NOMO-1 treated with DMSO at 0.1 percent for 48 hours (cell line): ENCODE measurements at regions not wholly inside any gene's neighbourhood (a gene's known extent, or its start where the extent isn't known, plus 50 kb on each side); places are given as distances from the start of the nearest gene placed in this dataset.

Source experiments
- DNase-seq: peaks from one replicate; lab custom pipeline; 2025; ENCODE audit not compliant: unreplicated experiment; lab: John Stamatoyannopoulos, UW

GRCh38 chr4:43918377-43918776 lies 530.2 kb downstream of the KCTD8 start:
- no peak for DNase-seq

- no peak for DNase-seq
Measured at GRCh38 chr4:43932448-43932847, 516.2 kb downstream of the KCTD8 start.

- no peak for DNase-seq
Measured at GRCh38 chr4:43943998-43944397, 504.6 kb downstream of the KCTD8 start.

DNA sequence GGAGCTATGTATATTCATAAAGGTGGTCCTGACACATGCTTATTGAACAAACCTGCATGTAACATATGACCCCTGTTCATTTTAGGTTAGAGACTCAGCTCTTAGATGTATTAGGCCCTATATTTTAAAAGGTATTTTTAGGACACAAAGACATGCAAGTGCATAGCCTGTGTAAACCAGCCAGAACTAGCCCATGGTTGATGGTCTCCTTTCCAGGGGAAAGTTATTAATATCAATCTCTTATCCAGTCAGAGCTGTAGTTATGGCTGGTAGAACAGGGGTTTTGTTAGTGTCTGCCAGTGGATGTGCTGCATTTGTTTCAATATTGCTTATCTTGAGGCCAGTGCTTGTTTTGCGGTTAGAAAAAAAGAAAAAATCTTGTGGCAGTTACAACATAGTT lies 488.6 kb downstream of the KCTD8 start:
- DNase-seq: no peak

DNA sequence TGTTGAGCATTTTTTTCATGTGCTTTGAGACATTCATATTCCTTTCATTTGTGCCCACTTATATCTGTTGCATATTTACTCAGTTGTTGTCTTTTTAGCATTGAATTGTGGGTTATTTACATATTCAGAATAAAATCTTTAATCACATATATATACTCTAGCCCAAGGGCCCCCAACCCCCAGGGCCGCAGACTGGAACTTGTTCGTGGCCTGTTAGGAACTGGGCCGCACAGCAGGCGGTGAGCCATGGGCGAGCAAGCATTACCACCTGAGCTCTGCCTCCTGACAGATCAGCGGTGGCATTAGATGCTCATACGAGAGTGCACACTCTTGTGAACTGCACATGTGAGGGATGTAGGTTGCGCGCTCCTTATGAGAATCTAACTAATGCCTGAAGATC lies 480.6 kb downstream of the KCTD8 start:
- DNase-seq: no peak

DNA sequence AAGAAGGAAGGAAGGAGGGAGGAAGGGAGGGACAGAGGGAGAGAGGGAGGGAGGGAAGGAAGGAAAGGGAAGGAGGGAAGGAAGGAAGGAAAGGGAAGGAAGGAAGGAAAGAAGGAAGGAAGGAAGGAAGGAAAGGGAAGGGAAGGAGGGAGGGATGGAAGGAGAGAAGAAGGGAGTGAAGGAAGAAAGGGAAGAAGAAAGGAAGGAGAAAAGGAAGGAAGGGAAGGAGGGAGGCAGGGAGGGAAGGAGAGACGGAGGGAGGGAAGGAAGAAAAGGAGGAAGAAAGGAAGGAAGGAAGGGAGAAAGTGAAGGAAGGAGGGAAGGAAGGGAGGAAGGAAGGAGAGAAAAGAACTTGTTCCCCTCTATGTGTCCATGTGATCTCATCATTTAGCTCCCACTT lies 465.0 kb downstream of the KCTD8 start:
- DNase-seq: no peak

DNA sequence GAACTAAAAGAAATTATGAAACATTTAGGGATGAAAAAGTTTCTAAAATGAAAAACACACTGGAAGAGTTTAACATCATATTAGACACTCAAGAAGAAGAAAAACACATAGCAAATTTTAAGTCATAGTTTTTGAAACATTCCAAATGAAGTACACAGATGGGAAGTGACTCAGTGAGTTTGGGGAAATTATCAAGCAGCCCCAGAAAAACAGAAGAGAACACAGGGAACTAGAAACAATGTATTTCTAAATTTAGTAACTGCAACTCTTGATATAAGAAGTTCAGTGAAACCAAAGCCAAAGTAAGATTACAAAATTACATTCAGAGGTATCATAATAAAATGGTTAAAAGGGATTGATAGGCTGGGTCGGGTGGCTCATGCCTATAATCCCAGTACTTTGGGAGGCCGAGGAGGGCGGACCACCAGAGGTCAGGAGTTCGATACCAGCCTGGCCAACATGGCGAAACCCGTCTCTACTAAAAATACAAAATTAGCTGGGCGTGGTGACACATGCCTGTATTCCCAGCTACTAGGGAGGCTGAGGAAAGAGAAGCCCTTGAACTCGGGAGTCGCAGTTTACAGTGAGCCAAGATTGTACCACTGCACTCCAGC lies 461.2 kb downstream of the KCTD8 start:
- DNase-seq: no peak

GRCh38 chr4:43990551-43990950 lies 458.1 kb downstream of the KCTD8 start:
- no peak for DNase-seq

- DNase-seq: no peak
Measured at GRCh38 chr4:43990963-43991362, 457.6 kb downstream of the KCTD8 start.

DNA sequence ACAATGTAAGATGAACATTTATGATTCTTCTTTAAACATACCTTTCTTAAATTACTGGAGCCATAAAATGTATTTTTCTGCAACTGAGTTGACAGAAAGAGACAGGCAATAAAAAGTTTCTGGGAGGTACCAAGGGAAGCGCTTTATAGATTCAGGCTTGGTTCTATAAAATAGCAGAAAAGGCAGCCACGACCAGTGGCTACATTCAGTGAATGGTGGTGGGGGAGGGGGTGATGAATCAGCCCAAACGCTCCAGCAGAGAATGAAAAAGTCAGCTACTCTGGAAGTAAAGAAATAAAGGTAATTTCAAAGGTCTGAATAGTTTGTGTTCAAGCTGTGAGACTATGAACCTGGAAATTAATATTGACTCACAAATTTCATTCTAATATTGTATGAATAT lies 456.1 kb downstream of the KCTD8 start:
- DNase-seq: no peak

DNA sequence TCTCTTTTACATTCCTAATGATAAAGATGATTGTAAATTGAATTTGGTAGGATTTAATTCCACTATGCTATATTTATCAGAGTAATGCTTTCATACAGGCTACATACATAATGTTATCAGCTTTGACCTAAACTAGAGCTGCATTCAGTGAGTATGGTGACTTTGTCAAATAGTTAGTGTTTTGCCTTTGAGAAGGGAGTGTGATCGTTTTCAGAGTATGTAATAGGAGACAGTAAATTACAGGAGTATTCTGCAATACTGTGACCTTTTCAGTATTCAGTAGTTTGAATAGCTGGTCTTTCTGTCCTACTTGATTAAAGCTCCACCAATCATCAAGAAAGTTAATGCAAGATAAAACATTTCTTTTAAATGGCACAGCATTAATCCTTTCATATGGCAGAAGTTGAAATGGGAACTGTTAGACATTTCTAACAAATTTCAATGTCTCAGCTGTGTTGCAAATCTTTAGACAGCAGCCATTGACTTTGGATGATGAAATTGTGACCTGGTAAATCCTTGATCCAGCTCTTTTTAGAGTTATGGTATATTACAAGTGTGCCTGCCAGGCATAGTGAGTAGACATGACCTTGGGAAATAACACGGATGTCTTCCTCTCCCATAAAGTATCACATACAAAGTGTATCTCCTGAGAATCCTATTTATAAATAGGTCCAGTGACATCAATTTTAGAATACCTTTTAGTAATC lies 455.3 kb downstream of the KCTD8 start:
- no peak for DNase-seq

DNA sequence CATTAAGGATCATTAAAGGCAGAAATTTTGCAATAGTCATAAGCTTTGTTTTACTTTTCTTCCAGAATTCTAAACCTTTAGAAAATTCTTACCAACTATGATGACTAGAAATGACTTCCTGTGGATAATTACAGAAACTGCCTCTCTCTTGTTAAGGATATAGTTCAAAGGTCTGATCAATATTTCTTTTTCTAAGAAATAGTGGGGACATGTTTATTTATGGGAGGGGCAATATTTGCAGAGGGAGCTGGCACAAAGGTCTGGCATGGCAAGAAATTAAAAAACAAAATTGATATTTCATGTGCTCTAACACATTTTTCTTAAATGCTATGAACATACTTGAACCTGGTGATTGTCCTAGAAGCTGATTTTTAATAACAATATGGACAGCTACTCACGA lies 448.9 kb downstream of the KCTD8 start:
- no peak for DNase-seq

DNA sequence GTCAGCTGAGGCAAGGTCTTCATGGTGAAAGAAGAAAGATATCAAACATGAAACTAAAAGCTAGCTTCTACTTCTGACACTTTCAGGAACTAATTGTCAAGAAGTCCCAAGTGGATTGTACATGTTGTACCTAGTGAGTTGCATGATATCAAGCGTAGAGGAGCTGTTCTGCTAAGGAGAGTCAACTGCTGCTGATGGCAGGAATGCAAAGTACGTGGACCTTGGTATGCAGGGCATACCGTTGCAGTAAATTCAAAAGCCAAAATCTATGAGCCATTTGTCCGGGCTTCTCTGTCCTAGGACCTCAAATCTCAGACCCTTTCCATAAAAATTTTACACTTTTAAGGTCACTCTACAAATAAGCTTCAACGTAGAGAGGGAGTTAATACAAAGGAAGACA lies 446.2 kb downstream of the KCTD8 start:
- no peak for DNase-seq

DNA sequence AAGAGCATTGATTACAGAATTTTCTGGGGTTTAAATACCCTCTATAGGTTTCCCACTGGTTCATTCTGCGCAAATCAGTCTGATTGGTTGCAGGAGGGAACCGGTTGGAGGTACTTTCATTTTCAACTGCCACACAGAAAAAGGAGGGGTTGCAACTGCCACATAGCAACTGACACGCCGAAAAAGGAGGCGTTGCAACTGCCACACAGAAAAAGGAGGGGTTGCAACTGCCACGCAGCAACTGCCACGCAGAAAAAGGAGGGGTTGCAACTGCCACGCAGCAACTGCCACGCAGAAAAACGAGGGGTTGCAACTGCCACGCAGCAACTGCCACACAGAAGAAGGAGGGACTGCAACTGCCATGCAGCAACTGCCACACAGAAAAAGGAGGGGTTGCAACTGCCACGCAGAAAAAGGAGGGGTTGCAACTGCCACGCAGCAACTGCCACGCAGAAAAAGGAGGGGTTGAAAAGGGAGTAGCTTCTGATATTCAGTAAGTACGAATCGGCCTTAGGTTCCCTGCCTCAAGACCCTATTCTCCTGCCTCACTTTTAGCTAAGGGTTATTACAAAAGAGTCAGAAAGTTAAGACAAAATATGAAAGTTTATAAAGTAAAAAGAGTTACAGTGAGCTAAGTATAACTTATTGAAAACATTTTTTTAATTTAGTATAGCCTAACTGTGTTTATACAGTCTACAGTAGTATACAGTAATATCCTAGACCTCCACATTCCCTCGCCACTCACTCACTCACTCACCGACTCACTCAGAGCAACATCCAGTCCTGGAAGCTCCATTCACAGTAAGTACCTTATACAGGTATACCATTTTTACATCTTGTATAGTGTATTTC lies 431.8 kb downstream of the KCTD8 start:
- no peak for DNase-seq

DNA sequence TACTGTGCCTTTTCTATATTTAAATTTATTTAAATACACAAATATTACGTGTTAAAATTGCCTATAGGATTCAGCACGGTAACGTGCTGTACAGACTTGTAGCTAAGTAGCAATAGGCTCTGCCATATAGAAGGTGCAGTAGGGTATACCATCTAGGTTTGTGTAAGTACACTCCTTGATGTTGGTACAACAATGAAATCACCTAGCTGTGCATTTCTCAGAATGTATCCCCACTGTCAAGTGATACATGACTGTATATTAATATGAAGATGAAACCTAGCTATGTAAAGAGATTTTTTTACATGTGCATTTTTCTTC lies 431.2 kb downstream of the KCTD8 start:
- no peak for DNase-seq

DNA sequence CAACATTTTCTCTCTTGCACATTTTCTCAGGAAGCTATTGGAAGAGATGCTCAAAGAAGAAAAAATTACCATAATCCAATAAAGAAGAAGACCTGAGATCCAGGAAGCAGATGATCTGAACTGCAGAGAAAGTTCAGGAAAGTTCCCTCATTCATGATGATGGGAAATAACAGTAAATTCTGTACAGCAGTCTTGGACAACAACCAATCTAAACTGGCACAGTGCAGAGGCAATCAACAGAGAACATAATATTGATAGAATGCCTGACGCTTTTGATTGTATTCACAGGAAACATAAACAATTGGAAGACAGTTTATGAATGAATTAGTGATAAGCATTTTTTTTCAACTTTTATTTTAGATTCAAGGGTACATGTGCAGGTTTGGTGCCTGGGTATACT lies 428.9 kb downstream of the KCTD8 start:
- DNase-seq: no peak

DNA sequence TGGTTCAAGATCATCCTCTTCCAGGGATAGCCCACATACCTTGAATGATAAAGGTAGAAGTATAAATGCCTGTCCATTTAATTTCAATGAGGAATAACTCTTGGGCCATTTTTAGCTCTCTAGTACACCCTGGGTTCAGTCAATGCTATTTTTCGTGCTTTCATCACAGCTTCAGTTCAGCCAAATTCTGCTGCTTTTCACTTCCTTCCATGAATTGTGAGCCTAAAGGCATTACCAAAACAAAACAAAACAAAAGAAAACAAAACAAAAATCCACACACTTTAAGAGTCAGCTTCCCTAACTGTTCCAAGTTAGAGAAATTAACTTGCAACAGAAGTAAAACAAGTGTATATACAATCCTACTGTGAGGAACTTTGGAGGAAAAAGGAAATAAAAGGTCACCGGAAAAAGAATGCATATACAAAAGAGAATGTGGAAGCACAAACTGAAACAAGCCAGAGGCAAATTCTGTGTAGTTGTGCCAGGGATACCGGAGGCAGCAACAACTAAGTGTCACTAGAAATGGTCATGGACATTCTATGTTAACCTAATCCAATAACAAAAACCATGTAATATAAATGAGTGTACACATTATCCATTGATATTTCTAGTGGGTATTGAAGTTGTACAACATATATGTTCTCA lies 423.1 kb downstream of the KCTD8 start:
- no peak for DNase-seq

GRCh38 chr4:44038811-44039210 lies 409.8 kb downstream of the KCTD8 start:
- no peak for DNase-seq

GRCh38 chr4:44046491-44046890 lies 402.1 kb downstream of the KCTD8 start:
- DNase-seq: no peak

GRCh38 chr4:44056721-44057151 lies 391.9 kb downstream of the KCTD8 start:
- DNase-seq: no peak

DNA sequence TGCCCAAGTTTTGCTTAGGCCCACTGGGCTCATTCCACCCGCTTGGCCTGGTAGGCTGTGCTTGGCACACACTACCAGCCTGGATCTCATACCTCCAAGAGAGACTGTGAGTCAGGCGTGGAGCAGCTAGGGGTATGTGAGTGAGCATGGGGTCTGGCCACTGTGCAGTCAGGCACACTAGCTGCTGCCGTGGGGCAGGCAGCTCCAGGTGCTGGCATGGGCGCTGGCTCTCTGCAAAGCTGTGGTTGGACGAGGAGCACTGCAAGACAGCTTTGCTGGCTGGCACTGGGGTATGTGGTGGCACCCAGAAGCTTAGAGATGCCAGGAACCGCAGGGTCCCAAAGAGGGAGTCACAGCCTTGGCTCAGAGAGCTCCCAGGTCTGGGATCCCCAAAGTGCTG lies 377.8 kb downstream of the KCTD8 start:
- no peak for DNase-seq
